NCI-H187 treated with DMSO at 0.1 percent for 48 hours (cell line): ENCODE measurements at regions not wholly inside any gene's neighbourhood (a gene's known extent, or its start where the extent isn't known, plus 50 kb on each side); places are given as distances from the start of the nearest gene placed in this dataset.
A peak's percentile ranks its signal among the peaks of the same experiment; 100 is the strongest.
"Not testable (repeated sequence)": the region's sequence is repeated elsewhere in the genome, so short reads cannot be mapped to it uniquely, and the experiment has no call there.

Experiments used
- DNase-seq: peaks from one replicate; lab custom pipeline; 2025; lab: John Stamatoyannopoulos, UW

DNA sequence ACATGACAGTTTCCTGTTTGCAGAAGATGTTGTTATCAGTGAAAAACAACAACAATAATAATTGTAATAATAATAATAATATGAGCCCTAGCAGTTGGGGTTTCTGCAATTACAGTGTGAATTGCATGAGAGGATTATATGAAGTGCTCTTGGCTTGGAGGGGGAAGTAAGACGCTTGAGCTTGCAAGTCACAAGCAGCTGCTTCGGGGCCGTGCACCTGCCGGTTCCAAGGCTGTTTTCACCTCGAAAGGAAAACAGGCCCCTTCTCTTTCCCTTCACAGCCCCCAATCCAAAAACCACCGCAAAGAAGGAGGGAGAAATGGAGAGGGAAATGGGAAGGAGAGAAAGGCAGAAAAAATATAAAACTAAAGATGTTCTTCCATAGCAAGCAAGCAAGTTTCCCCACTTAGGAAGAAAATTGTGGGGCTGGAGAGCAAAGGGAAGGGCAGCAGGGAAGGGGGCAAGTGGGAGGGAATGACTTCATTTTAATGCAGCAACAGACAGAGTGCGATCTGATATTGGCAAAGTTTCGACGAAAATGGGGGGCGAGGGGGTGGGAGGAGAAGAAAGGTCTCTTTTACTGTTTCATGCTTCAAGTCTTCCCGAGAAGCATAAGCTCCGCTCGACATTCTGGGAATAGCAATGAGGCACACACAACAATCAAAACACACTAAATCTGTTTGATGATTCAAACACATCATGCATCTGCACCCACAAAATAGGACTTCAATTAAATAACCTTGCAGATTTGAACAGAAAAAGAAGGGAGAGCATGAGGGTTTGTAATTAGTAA, 284.2 kb upstream of the ATP11B start:
- DNase-seq = peak; percentile 83

DNA sequence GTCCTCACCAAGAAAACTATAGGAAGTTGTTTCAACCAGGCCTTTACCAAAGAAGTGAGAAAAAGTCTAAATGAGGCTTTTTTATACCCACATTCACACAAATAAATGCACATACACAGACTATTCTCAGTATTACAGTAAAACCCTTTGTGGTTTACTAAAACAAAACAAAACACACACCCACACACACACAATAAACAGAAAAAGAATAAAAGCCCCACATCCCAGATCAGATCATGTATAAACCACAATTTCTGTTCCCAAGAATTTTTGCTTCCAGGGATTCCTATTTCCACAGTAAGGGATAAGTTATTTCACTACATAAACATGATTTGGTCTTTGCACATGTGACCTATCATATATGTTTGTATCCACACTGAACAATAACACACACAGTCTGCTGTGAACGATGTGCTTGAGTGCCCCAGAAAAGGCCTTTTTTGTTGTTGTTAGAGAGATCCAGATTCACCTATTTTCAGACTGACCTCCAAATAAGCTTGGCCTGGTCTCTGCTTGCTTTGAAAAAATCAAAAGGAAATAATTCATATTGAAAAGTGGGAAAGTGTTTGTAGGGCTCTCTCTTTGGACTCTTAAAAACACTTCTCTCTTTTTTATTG, 283.4 kb upstream of the ATP11B start:
- no peak for DNase-seq

DNA sequence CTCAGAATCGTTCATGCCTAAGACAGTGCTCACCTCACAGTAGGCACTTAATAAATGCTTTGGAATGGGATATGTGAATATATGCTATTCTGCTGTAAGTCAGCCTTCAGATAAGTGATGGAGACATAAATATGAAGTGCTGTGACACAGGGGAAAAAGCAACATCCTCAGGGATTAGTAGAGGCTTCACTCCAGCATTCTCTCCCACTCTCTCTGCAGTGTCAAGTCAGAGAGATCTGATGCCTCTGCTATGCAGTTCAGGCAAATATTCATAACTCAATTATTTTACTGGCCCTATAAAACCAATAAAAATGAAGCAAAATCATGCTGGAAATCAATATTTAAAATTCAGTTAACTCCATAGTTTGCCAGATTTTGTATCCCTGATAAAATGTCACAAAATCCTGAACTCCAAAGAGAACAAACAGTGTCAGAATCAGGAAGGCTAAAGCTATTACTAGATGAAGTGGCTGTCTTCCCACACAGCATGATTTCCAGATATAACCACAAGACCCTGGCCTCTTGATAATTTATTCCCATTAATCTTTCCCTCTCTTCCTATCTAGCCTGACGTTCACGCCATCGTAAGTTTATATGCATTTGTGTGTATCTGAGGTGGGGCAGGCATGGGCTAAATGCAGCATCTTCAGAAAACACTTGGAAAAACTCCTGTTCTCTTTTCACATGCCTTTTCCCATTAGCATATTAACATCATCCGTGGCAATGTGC, 278.9 kb upstream of the ATP11B start:
- DNase-seq = no peak

DNA sequence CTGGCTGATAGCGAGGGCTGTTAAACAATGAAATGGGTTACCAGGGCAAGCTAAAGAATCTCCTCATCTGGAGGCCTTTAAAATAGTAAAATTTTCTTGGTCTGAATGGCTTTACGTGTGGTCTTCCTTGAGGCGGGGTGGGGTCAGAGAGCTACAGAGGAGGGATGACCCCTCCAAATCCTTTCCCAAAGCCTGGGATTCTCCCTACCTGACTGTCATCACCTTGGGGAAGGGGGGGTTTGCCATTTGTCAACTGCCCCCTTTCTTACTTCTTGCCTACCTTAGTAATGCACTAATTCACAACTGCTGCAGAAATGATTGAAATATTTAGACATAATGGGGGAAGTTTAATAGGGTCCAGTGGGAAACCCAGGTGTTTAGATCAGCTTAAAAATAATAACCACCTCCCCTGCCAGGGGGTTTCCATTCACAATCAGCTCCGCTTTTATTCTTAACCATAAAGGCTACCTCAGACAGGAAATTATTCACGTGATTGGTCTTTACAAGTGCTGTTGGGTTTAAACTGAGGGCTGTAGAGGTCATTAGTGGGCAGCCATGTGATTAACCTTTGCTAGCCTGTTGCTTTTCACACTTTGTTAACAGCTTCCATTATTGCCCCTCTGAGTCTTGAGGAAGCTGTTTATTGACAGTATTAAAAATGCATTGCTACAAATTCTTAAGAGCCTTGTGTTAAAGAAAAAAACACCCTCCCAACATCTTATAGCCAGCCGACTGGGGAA, 276.5 kb upstream of the ATP11B start:
- no peak for DNase-seq

DNA sequence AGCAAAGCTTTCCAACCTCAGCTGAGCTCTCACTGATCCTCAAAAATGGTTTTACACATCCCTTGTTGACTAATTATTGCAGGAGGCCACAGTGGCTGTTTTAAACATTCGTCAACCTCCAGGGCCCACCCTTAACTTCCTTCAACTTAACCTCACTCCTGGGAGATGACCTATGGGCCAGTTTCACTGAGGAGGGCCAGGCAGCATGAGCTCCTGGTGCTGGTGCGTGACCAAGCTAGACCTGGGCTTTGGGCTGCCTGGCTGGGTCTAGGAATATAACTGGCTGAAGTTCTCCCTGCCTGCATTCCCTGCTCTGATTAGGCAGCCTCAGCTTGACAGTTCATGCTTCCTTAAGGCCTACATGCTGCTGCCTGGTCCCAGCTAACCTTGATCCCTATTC, 273.7 kb upstream of the ATP11B start:
- no peak for DNase-seq

DNA sequence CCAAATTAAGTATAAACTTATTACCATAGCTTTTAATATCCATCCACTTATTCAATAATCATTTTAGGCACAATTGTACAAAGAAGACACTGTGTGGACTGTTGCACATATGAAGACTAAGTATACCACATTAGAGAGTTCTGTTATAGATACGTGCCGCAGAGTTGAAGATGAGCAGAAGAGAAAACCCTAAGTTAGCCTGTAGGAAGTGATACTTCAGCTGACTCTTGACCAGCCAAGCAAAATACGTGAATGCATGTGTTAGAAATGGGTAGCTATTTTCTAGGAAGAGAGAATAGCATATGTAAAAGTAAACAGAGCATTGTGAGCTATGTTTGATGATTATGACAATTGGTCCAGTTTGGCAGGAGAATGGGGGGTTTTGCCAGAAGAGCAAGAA, 272.0 kb upstream of the ATP11B start:
- DNase-seq = no peak

DNA sequence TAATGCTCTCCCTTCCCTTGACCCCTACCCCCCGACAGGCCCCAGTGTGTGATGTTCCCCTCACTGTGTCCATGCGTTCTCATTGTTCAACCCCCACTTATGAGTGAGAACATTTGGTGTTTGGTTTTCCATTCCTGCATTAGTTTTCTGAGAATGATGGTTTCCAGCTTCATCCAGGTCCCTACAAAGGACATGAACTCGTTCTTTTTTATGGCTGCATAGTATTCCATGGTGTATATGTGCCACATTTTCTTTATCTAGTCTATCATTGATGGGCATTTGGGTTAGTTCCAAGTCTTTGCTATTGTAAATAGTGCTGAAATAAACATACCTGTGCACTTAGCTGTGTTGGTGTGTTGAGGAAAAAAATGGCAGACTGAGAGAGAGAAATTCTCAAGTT, 269.9 kb upstream of the ATP11B start:
- not testable (repeated sequence) for DNase-seq

DNA sequence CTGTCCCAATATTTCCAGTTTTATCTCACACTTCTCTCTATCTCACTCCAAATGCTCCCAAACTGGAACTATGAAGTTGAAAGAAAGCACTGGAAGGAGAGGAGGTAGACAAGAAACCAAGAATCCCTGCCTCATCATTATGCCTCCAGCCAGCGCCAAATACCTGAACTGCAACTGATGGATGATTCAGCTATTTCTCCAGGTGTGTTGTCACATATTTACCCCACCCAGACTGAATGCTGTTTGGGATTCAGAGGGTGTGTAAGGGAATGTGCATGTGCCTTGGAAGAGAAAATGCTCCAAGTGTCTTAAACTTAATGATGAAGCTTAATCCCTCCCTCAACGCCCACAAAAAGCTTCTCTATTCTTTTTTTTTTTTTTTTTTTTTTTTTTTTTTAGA, 269.5 kb upstream of the ATP11B start:
- no peak for DNase-seq

DNA sequence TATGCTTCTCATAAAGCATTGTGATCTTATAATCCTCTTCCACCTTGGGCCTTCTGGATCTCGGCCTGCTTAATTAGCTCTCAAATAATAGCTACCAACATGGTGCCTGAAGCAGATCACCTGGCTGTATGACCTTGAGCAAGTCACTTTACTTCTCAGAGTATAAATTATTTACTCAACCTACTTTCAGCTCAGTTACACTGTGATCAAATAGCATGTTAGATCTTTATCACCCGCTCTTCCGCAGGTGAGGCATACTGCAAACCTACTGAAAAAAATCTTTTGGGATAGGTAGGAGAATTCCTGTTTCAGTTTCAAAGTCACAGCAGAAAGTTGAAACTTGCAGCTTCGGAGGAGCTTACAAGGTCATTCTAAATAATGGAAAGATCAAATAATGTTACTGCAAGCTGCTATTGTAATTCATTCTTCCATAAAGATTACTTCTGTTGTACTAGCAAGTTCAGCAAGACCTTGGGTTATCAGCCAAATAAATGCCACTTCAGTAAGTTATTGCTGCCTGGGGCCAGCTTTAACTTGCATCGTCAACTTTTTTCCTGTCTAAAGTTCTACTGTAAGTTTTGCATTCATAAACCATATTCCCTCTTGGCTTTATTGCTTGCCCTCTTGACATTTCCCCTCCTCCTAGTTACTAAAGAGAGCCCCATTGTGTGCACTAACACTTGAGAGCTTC, 268.4 kb upstream of the ATP11B start:
- no peak for DNase-seq

DNA sequence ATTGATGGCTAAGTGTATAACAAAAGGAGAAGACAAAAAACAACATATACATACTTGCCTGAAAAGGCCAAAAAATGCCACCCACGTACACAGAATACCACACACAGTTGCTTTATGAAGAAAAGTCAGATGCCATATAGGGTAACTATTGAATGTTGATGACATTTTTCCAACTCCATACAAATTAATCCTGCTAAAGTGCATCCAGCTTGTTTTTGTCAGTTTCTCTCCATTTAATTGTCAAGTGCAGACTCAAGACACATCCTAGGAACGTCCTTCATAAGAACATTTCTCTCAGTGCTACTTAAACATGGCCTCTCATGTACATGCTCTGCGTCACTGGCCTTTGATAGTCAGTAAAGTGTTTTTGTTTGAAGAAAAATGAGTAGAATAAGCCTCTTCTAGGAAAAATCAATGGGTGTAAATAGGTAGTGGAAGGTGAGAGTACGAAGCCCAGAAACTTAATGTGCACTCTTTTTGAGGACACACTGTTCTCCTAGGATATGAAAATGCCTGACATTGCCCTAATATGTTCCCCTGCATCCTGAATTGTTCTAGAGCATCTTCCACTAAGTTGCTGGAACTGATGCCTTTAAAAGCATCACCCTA, 267.4 kb upstream of the ATP11B start:
- DNase-seq = no peak

DNA sequence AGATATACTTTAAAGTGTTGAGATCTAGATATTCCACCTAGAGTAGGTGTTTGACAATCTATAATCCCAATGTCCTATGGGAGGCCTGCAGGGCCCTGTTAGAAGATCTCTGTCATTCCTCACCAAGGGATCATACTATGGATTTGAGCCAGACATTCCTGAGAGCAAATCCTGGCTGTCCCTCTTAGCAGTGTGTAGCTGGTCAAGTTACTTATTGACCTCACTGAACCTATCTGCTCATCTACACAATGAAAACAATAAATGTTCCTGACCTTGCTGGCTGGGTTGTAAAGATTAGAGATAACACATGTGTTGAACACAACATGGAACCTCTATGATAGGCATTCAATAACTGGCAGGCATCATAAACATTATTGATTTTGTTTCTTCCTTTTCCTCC, 265.6 kb upstream of the ATP11B start:
- DNase-seq = no peak

DNA sequence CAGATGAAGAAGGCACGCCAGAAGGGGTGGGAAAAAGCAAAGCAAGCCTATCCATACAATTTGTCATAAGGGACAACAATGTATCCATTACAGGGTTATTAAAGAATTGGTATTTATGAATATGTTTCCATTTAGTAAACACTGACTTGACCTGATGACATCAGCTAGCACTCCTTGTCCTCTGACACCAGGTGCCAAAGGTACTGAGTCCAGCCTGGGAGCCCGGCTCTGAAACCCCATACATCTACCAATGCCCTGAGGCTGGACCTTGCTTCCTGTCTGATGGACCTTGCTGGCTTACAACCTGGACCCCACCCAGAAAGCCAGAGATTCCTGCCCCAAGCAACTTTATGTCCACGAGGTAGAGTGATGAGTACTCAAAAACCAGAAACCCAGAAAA, 263.0 kb upstream of the ATP11B start:
- DNase-seq = no peak

DNA sequence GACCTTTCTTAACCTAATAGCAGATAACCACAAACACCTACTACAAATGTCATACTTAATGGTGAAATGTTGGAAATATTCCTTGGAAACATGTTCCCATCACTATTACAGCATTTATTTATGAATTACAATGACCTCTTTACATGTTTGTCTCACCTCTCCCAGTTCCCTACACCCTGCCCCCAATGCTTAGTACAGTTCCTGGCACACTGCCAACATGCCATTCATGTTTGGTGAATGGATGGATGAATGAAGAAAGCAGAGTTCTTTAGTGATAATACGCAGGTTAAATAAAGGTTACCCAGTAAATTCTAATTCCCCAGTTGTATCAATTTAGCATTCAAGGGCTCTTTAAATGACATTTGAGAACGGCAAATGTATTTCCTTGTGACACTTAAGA, 259.9 kb upstream of the ATP11B start:
- DNase-seq = peak; percentile 69

DNA sequence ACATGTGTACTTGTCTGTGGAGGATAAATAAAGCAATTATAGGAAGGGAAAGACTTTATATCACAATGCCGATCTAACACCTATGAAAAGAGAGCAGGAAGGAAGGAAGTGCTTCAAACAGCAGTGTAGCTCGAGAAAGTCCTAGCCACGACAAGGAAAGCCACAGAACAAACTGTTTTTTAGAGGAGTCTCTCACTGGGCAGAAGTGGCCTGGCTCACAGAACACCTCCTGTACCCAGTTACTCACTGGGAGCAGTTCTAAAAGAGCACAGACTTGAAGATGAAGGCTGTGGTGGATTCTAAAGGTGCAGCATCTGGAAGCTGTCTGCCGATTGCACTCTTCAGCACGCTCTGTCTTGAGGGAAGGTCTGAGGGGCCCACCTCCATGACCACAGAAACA, 248.8 kb upstream of the ATP11B start:
- no peak for DNase-seq

DNA sequence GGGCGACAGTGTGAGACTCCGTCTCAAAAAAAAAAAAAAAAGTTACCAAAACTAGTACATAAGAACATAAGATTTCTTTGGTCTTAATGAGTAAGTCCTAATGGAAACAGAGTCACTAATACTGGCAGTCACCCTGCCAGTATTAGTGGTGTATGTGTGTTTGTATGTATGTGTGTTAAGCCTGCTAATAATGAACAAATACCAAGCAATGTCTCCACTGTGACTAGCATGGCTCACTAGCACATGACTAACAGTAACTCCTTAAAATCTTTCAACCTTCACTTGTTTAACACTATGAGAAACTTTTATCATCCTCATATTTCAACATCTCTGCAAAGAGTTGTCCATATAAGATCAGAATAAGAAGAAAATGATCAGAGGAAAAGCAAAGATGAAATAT, 231.0 kb upstream of the ATP11B start:
- DNase-seq = no peak

DNA sequence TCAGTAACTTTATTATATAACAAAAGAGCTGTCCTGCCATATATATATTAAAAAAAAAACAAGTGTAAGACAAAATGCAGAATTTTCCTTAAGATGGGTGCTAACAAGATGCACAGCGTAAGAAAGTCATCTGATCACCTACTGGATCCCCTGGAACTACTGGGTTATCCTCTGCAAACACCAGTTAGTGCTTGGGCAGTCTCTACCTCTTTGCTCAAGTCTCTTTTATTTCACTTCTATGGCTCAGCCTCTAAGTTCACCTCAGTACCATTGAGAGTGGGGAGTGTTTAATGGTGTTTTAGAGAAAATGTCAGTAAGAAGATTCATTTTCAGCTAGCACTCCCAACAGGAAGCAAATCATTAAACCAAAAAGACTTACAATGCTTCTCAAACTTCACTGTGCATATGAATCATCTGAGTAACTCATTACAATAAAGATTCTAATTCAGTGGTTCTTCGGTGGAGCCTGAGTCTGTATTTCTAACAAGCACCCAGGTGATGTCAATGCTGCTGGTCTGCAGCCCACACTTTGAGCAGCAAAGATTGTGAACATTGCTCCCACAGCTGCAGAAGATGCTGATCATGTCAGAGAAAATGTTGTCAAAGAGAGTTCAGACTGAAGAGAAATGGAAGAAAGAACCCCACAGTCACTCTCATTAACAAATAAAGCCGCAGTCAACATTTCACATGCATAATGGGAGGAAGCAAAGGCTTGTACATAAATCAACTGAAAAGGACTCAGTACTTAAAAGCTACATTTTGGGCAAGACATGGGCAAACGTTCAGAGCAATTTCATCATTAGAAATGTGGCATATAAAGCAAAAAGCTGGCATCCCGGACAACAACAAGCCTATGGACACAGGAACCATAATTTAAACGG, 227.1 kb upstream of the ATP11B start:
- DNase-seq = no peak

DNA sequence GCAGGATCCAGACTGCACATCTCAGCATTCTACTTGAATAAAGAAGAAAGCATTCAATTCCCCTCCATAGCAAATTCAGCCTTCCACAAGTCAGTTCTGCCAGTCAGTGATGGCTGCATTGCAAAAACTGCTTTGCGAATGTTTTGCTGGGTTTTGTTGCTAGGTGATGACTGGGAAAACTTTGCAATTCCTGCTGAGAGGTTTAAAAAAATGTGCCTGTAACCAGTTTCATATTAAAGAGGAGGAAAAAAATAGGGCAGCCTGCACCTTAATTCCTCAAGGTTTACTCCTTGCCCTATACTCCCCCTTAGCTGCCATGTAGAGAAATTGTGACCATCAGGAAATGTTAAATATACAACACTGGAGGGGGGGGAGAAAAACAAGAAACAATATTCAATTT, 225.6 kb upstream of the ATP11B start:
- no peak for DNase-seq

DNA sequence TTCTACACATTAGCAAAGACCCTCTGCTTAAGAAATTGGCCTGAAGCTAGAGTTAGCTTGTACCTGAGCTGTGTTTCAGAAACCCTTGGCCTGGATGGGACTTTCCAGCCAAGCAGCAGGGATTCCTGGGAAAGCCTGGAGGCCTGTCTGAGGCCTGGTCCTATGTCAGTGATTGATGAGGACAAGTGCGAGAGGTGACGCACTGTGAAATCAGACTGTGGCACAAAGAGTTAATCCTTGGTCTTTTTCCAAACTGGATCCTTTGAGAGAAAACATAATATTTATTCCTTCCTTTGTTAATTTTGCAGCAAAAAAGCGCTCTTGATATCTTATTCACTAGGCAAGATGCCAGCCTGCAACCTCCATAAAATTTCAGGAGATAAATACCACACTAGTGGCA, 225.0 kb upstream of the ATP11B start:
- no peak for DNase-seq

DNA sequence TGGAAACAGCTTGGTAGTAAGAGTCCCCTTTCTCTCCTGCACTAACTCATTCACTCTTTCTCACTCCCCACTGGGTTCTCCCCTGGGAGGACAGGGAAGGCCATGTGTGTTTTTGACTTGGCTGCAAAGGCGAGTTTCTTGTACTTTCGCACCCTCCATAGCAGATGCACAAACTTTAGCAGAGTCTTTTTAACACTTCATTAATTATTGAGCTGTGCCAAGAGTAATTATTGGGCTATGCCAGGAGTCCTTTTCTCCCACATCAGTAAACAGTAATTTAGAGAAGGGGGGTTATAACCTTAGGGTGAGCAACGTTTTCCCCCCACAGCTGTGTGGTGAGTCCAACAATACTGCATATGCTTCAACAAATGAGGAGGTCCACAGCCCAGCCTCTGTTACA, 224.4 kb upstream of the ATP11B start:
- no peak for DNase-seq

DNA sequence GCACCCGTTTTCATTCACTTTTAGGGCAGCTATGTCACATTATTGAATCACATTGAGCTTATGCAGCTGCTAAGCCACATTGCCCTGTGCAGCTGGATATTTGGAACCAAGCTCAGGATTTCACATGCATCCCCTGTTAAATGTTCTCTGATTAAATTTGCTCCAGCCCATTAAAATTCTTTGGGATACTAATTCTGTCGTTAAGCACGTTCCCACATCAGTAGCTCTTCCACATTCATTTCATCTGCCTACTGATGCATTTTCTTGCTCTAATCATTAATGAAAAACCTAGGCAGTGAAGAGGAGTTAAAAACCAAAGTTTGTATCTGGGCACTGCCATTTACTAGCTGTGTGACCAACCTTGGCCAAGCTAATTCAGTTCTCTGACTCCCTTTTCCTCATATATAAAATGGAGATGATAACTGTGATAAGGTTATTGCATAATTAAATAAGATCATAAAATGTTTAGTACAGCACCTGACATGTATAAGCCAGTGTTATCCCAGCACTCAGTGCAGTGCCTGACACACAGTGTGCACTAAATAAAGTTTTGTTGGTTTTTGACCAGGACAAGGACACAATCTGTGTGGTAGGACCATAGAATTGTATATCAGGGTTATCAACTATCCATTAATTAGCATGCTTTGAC, 222.2 kb upstream of the ATP11B start:
- DNase-seq = no peak
